ENCODE measurements at regions not wholly inside any gene's neighbourhood (a gene's known extent, or its start where the extent isn't known, plus 50 kb on each side); places are given as distances from the start of the nearest gene placed in this dataset.

DNA sequence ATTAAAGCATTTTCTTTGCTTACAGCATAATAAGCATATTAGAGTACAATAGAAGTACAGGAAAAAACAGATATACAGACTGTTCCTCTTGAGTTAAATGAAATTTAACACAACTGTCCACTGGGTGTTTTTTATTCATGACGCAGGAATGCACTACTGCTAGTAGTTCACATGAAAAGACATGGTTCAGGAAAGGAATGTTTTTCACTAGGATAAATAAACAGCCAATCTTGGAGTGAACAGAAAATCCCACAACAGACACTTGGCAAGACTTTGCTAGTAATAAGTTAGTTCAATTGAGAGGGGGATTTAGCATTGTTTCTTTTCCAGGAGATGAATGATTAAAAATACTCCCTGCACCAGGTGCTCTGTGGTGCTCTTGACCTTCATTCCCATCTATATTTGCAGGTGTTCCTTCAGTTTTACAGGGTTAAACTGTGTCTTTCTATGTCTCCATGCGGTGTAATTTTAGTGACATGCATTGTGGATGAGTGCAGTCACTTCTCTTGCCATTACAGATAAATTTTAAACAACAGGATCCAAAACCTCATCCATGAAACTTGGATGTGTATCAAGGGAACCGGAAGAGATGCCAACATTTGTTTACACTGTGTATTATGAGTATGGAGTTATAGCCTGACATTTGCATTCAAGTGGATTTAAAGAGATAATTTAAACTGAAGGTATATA lies 796.6 kb downstream of the DSC3 start (continued):
- TF ChIP-seq KDM1A (IDR thresholded peaks at IDR 0.05; ENCODE audit: low read depth) (no peak), BHLHE40 (IDR thresholded peaks at IDR 0.05; ENCODE audit: low read depth, low read length) (no peak), HOXB5 (CRISPR knock-in tag; IDR thresholded peaks at IDR 0.05) (no peak), EHF (CRISPR knock-in tag; IDR thresholded peaks at IDR 0.05) (no peak)

DNA sequence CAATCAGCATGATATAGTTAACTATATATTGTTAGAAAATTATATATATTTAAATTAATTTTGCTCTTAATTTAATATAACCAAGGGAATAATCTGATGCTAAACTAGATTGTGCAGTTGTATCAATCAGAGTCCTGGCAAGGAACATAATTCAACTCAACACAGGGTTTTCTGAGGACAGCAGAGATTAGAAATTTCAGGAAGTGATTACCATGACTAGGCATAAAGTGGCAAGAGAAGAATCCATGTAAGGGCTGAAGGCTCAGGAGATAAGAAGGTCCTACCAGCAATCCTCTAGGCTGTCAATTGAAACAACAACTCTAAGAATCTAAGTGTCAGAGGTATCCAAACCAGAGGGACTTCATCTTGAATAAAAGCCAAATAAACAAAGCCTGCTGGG lies 807.8 kb downstream of the DSC3 start:
- TF ChIP-seq SREBF2 (IDR thresholded peaks at IDR 0.05) (no peak), NFE2L2 (conservative IDR thresholded peaks at IDR 0.05; ENCODE audit: low read length) (peak; percentile 36; the same call in 1 of the 2 replicates), TP53 (CRISPR knock-in tag; IDR thresholded peaks at IDR 0.05) (no peak), KDM1A (IDR thresholded peaks at IDR 0.05; ENCODE audit: low read depth) (no peak)
- Histone ChIP-seq H3K9me3 (no peaks in the 10 kb centered on the region), H3K4me3 (no peak overlapping the region), H3K27ac (no peak overlapping the region), H3K4me2 (no peak overlapping the region), H3K4me1 (no peaks in the 10 kb centered on the region)
- ATAC-seq (no peak), DNase-seq (ENCODE audit: low read depth in 1 of 2, low spot score in 1 of 2) (no peak), FAIRE-seq (no peak)
- ChIA-PET CTCF (no interaction called here), POLR2A (no interaction called here)

DNA sequence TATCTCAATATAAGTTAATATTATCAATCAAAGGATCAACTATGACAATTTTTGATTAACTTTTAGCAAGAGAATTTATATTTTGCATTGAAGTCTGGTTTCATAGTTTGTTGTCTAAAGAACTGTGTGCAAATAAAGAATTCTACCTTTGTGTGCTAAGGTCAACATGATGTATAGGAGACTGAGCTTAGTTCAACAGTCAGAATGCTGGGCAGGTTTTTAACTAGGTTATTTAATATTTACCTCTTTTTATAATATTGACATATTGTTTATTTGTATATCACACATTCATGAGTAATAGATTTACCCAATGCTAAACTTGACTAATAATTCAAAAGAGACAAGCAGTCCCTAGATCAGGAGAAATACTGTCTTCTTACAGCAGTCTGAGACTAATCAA lies 831.4 kb downstream of the DSC3 start:
- POLR2A ChIA-PET: no interaction called here
- TF ChIP-seq ZSCAN20 (CRISPR knock-in tag; IDR thresholded peaks at IDR 0.05) (no peak), RAD21 (conservative IDR thresholded peaks at IDR 0.05 in 1 of 2, IDR thresholded peaks at IDR 0.05 in 1 of 2) (no peak), SMC3 (IDR thresholded peaks at IDR 0.05) (no peak), ZFP36 (IDR thresholded peaks at IDR 0.05; ENCODE audit: borderline replicate concordance, partially characterized antibody) (no peak), FOSL2 (IDR thresholded peaks at IDR 0.05) (no peak), FOSL2 (CRISPR knock-in tag; IDR thresholded peaks at IDR 0.05) (no peak), FOSB (CRISPR knock-in tag; IDR thresholded peaks at IDR 0.05) (no peak), CHD2 (IDR thresholded peaks at IDR 0.05; ENCODE audit: low read length, partially characterized antibody) (no peak), HOXA7 (CRISPR knock-in tag; IDR thresholded peaks at IDR 0.05) (no peak), ESRRA (IDR thresholded peaks at IDR 0.05; ENCODE audit: borderline replicate concordance, low read length) (no peak)
- TF ChIP-seq, protein P1, sequence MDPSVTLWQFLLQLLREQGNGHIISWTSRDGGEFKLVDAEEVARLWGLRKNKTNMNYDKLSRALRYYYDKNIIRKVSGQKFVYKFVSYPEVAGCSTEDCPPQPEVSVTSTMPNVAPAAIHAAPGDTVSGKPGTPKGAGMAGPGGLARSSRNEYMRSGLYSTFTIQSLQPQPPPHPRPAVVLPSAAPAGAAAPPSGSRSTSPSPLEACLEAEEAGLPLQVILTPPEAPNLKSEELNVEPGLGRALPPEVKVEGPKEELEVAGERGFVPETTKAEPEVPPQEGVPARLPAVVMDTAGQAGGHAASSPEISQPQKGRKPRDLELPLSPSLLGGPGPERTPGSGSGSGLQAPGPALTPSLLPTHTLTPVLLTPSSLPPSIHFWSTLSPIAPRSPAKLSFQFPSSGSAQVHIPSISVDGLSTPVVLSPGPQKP (IDR thresholded peaks at IDR 0.05; ENCODE audit: low read depth, low read length): no peak
- no peak for ATAC-seq

DNA sequence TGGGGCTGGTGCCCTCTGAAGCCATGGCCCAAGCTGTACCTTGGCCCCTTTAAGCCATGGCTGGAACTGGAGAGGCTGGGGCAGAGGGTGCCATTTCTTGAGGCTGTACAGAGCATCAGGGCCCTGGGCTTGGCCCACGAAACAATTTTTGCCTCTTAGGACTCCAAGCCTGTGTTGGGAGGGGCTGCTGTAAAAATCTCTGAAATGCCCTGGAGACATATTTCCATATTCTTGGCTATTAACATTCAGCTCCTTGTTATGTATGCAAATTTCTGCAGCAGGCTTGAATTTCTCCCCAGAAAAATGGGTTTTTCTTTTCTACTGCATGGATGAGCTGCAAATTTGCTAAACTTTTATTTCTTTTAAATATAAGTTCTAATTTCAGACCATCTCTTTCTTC lies 834.0 kb downstream of the DSC3 start:
- CTCF ChIA-PET: interaction anchor here (0.6 kb wide), 1 partner anchor 765 kb away, joined by 3 read pairs; no protein-coding TSS in a partner anchor
- no peak for FAIRE-seq
- H3K9me3 ChIP-seq: no peaks in the 10 kb centered on the region
- no peak overlapping the region for H3K4me2 ChIP-seq
- POLR2A ChIA-PET: no interaction called here
- no peak for ATAC-seq
- WGBS (ENCODE audit: missing lambda C conversion rate): 0% methylated on average over 1 of the region's 1 CpG
- DNase-seq (ENCODE audit: low read depth in 1 of 2, low spot score in 1 of 2): no peak
- H3K4me3 ChIP-seq: no peak overlapping the region
- H3K27ac ChIP-seq: no peak overlapping the region
- no peak for TF ChIP-seq ESRRA (IDR thresholded peaks at IDR 0.05; ENCODE audit: borderline replicate concordance, low read length)
- TF ChIP-seq, protein P1 (IDR thresholded peaks at IDR 0.05; ENCODE audit: low read depth, low read length): no peak
- TF ChIP-seq, protein P2, sequence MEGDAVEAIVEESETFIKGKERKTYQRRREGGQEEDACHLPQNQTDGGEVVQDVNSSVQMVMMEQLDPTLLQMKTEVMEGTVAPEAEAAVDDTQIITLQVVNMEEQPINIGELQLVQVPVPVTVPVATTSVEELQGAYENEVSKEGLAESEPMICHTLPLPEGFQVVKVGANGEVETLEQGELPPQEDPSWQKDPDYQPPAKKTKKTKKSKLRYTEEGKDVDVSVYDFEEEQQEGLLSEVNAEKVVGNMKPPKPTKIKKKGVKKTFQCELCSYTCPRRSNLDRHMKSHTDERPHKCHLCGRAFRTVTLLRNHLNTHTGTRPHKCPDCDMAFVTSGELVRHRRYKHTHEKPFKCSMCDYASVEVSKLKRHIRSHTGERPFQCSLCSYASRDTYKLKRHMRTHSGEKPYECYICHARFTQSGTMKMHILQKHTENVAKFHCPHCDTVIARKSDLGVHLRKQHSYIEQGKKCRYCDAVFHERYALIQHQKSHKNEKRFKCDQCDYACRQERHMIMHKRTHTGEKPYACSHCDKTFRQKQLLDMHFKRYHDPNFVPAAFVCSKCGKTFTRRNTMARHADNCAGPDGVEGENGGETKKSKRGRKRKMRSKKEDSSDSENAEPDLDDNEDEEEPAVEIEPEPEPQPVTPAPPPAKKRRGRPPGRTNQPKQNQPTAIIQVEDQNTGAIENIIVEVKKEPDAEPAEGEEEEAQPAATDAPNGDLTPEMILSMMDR (IDR thresholded peaks at IDR 0.05): no peak
- TF ChIP-seq, protein P3, sequence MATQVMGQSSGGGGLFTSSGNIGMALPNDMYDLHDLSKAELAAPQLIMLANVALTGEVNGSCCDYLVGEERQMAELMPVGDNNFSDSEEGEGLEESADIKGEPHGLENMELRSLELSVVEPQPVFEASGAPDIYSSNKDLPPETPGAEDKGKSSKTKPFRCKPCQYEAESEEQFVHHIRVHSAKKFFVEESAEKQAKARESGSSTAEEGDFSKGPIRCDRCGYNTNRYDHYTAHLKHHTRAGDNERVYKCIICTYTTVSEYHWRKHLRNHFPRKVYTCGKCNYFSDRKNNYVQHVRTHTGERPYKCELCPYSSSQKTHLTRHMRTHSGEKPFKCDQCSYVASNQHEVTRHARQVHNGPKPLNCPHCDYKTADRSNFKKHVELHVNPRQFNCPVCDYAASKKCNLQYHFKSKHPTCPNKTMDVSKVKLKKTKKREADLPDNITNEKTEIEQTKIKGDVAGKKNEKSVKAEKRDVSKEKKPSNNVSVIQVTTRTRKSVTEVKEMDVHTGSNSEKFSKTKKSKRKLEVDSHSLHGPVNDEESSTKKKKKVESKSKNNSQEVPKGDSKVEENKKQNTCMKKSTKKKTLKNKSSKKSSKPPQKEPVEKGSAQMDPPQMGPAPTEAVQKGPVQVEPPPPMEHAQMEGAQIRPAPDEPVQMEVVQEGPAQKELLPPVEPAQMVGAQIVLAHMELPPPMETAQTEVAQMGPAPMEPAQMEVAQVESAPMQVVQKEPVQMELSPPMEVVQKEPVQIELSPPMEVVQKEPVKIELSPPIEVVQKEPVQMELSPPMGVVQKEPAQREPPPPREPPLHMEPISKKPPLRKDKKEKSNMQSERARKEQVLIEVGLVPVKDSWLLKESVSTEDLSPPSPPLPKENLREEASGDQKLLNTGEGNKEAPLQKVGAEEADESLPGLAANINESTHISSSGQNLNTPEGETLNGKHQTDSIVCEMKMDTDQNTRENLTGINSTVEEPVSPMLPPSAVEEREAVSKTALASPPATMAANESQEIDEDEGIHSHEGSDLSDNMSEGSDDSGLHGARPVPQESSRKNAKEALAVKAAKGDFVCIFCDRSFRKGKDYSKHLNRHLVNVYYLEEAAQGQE (IDR thresholded peaks at IDR 0.05): no peak
- no peak for TF ChIP-seq NPAS2 (CRISPR knock-in tag; IDR thresholded peaks at IDR 0.05; ENCODE audit: borderline replicate concordance)
- TF ChIP-seq FOSL2 (IDR thresholded peaks at IDR 0.05): no peak
- TF ChIP-seq FOSL2 (CRISPR knock-in tag; IDR thresholded peaks at IDR 0.05): no peak
- TF ChIP-seq HOXA7 (CRISPR knock-in tag; IDR thresholded peaks at IDR 0.05): no peak
- H3K4me1 ChIP-seq: no peaks in the 10 kb centered on the region

More for the DNA sequence above, 831.4 kb downstream of the DSC3 start:
- FAIRE-seq (no peak), DNase-seq (ENCODE audit: low read depth in 1 of 2, low spot score in 1 of 2) (no peak)
- Histone ChIP-seq H3K27ac (no peak overlapping the region), H3K4me2 (no peak overlapping the region), H3K4me3 (no peak overlapping the region), H3K4me1 (no peaks in the 10 kb centered on the region), H3K9me3 (no peaks in the 10 kb centered on the region)
- CTCF ChIA-PET: no interaction called here
